Sigmoid colon (tissue), 6 donors: ENCODE measurements at regions not wholly inside any gene's neighbourhood (a gene's known extent, or its start where the extent isn't known, plus 50 kb on each side); places are given as distances from the start of the nearest gene placed in this dataset.

Experiments used
- DNase-seq: peaks from one replicate; pipeline ENCODE4 v3.0.0-alpha.2; 2019
- H3K27ac ChIP-seq, 4 donors: fragments of 200-600 bp; sonication (generic); one replicate each; pipeline ENCODE4 v1.5.1; 2016 to 2019; ENCODE audit warnings: mild to moderate bottlenecking in 1 of 4
- H3K27me3 ChIP-seq, 3 donors: fragments of 200-600 bp; sonication (generic); one replicate each; pipeline ENCODE4 v1.5.1; 2019; ENCODE audit warnings: mild to moderate bottlenecking in 1 of 3
- H3K36me3 ChIP-seq, 4 donors: fragments of 200-600 bp; sonication (generic); one replicate each; pipeline ENCODE4 v1.5.1; 2016 to 2019
- H3K4me1 ChIP-seq, 4 donors: fragments of 200-600 bp; sonication (generic); one replicate each; pipeline ENCODE4 v1.5.1; 2017 to 2019
- H3K4me3 ChIP-seq, 4 donors: fragments of 200-600 bp; sonication (generic); one replicate each; pipeline ENCODE4 v1.5.1; 2017 to 2019; ENCODE audit warnings: mild to moderate bottlenecking in 2 of 4, moderate library complexity in 1 of 4
- H3K9me3 ChIP-seq, 4 donors: fragments of 200-600 bp in 3 of 4; sonication (generic) in 3 of 4; one replicate each; pipeline versions ENCODE4 v1.5.1 to v1.6.1; 2013 to 2019
- CTCF ChIP-seq, 4 experiments: fragments of 450-650 bp in 3 of 4; fragments of 200-600 bp in 1 of 4; IDR thresholded peaks; one replicate each; pipeline ENCODE4 v1.5.1; 2016 to 2019; ENCODE audit warnings: antibody characterized with exemption in 4 of 4, mild to moderate bottlenecking in 3 of 4, moderate library complexity in 2 of 4
- EP300 ChIP-seq, 4 donors: sonication (generic); formaldehyde crosslinking; IDR thresholded peaks; one replicate each; pipeline ENCODE4 v1.6.1; 2017; ENCODE audit warnings: antibody characterized with exemption in 4 of 4
- POLR2A ChIP-seq, 2 donors: fragments of 450-650 bp; IDR thresholded peaks; one replicate each; pipeline ENCODE4 v1.6.1; 2016; ENCODE audit warnings: antibody characterized with exemption in 2 of 2, mild to moderate bottlenecking in 2 of 2, moderate library complexity in 2 of 2
- POLR2AphosphoS5 ChIP-seq, 4 donors: sonication (generic); formaldehyde crosslinking; IDR thresholded peaks; one replicate each; pipeline ENCODE4 v1.6.1; 2017; ENCODE audit warnings: antibody characterized with exemption in 4 of 4
- WGBS, 2 donors: extraction: QIAGEN DNeasy Blood & Tissue Kit; methylation state at CpG; one replicate each; pipeline ENCODE4 v1.1.7; 2013; 5-methylcytosine and 5-hydroxymethylcytosine counted together
- intact Hi-C: fragments of 100-400 bp; cut with DNase I; formaldehyde crosslinking; loops from one replicate; pipeline ENCODE4 v1.15.1; 2023
- donor health status: healthy with polysubstance abuse.
- donor health status: healthy.

GRCh38 chr2:43131051-43131889, 95.1 kb downstream of the ZFP36L2 start:
- H3K9me3 ChIP-seq = no peaks in the 10 kb centered on the region
- intact Hi-C loops = no loop called here
- peak overlapping the region; percentile 49 to 70 (median 60) for H3K27ac ChIP-seq
- TF ChIP-seq POLR2A (IDR thresholded peaks at IDR 0.05) (no peak), CTCF (IDR thresholded peaks at IDR 0.05) (peak in 2 of 4 experiments; percentile 38 to 49), POLR2AphosphoS5 (IDR thresholded peaks at IDR 0.05) (peak in 2 of 4 donors; percentile 3 to 13), EP300 (IDR thresholded peaks at IDR 0.05) (peak in 1 of 4 donors; percentile 13)
- DNase-seq = peak; percentile 84
- no peaks in the 10 kb centered on the region for H3K36me3 ChIP-seq
- WGBS, 2 donors = 12 to 28% methylated on average over 18 of the region's 18 CpGs
- no peak overlapping the region for H3K4me3 ChIP-seq
- H3K27me3 ChIP-seq = no peaks in the 10 kb centered on the region
- peaks cover 0 to 16% (median 12%) of the 10 kb centered on the region in 4 donors for H3K4me1 ChIP-seq

GRCh38 chr2:43130548-43130875, 95.9 kb downstream of the ZFP36L2 start:
- Histone ChIP-seq H3K27me3 (no peaks in the 10 kb centered on the region), H3K4me3 (no peak overlapping the region), H3K9me3 (no peaks in the 10 kb centered on the region), H3K27ac (peak overlapping the region; percentile 49 to 70 (median 60)), H3K36me3 (no peaks in the 10 kb centered on the region), H3K4me1 (peaks cover 0 to 16% (median 12%) of the 10 kb centered on the region in 4 donors)
- no peak for TF ChIP-seq POLR2A (IDR thresholded peaks at IDR 0.05)
- no peak for TF ChIP-seq POLR2AphosphoS5 (IDR thresholded peaks at IDR 0.05)
- no peak for TF ChIP-seq EP300 (IDR thresholded peaks at IDR 0.05)
- TF ChIP-seq CTCF (IDR thresholded peaks at IDR 0.05) = no peak
- WGBS, 2 donors = 94 to 96% methylated on average over 6 of the region's 6 CpGs
- DNase-seq = peak; percentile 67
- intact Hi-C loops = no loop called here

- WGBS, 2 donors = 66 to 82% methylated on average over 14 of the region's 14 CpGs
- Histone ChIP-seq H3K27ac (peak overlapping the region; percentile 49 to 70 (median 60)), H3K9me3 (no peaks in the 10 kb centered on the region), H3K27me3 (no peaks in the 10 kb centered on the region), H3K4me3 (no peak overlapping the region), H3K4me1 (peaks cover 0 to 16% (median 12%) of the 10 kb centered on the region in 4 donors), H3K36me3 (no peaks in the 10 kb centered on the region)
- intact Hi-C loops = no loop called here
- peak; percentile 79 for DNase-seq
- TF ChIP-seq POLR2A (IDR thresholded peaks at IDR 0.05) (no peak), CTCF (IDR thresholded peaks at IDR 0.05) (no peak), EP300 (IDR thresholded peaks at IDR 0.05) (no peak), POLR2AphosphoS5 (IDR thresholded peaks at IDR 0.05) (no peak)
Measured at GRCh38 chr2:43129676-43130547, 96.5 kb downstream of the ZFP36L2 start.

- no peaks in the 10 kb centered on the region for H3K36me3 ChIP-seq
- no peaks in the 10 kb centered on the region for H3K9me3 ChIP-seq
- no peak for TF ChIP-seq POLR2AphosphoS5 (IDR thresholded peaks at IDR 0.05)
- TF ChIP-seq POLR2A (IDR thresholded peaks at IDR 0.05) = no peak
- TF ChIP-seq CTCF (IDR thresholded peaks at IDR 0.05) = no peak
- TF ChIP-seq EP300 (IDR thresholded peaks at IDR 0.05) = no peak
- H3K27me3 ChIP-seq = no peaks in the 10 kb centered on the region
- peak overlapping the region in 3 of 4 donors; percentile 31 to 63 (median 32) for H3K27ac ChIP-seq
- peaks cover 0 to 21% (median 18%) of the 10 kb centered on the region in 4 donors for H3K4me1 ChIP-seq
- intact Hi-C loops = no loop called here
- WGBS, 2 donors = 82 to 91% methylated on average over 5 of the region's 5 CpGs
- no peak overlapping the region for H3K4me3 ChIP-seq
- DNase-seq = no peak
Measured at GRCh38 chr2:43128559-43128955, 97.8 kb downstream of the ZFP36L2 start.
